BJ (cell line): ENCODE measurements at regions not wholly inside any gene's neighbourhood (a gene's known extent, or its start where the extent isn't known, plus 50 kb on each side); places are given as distances from the start of the nearest gene placed in this dataset.

ENCODE experiments used
- CTCF ChIA-PET: fragments of 350-600 bp; formaldehyde crosslinking; extraction: SDS; loops from one replicate; lab custom pipeline; 2021; ENCODE audit warnings: antibody characterized with exemption, inconsistent platforms; lab: Yijun Ruan, JAX
- POLR2A ChIA-PET: fragments of 300-600 bp; sonication (Branson Sonifier 250); formaldehyde crosslinking; extraction: SDS; loops from one replicate; lab custom pipeline; 2021; ENCODE audit warnings: antibody characterized with exemption; lab: Charles Lee
- DNase-seq: peaks from one replicate; pipeline ENCODE4 v3.0.0-alpha.2; 2011; ENCODE audit warnings: low read depth
- H3K27me3 ChIP-seq: 2 replicates; pipeline ENCODE4 v1.6.0; 2011; ENCODE audit warnings: low read length; ENCODE audit not compliant: control insufficient read depth, insufficient read depth
- H3K36me3 ChIP-seq: 2 replicates; pipeline ENCODE4 v1.5.1; 2011; ENCODE audit warnings: low read length; ENCODE audit not compliant: control insufficient read depth, insufficient read depth
- H3K4me3 ChIP-seq: 2 replicates; pipeline ENCODE4 v1.5.1; 2011; ENCODE audit warnings: low read depth, mild to moderate bottlenecking, control low read depth, low read length
- TF ChIP-seq, protein P1 (sequence below): IDR thresholded peaks from 2 replicates; pipeline ENCODE4 v1.5.1; 2011; ENCODE audit warnings: low read depth, mild to moderate bottlenecking, control low read depth, inconsistent platforms, low read length, moderate library complexity; ENCODE audit not compliant: insufficient read depth

DNA sequence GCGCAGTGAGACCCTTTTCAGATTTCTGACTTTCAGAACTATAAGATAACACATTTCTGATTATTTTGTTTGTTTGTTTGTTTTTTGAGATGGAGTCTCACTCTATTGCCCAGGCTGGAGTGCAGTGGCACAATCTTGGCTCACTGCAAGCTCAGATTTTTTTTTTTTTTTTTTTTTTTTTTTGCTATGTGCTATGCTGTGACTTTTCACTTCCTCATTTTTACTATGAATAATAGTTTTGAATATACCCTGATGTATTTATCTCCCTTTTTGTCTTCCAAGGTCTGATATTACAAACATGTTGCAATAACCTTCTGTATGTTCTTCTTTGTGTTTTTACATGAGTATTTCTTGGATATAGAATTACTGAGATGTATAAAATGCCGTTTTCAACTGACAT is 658.7 kb upstream of the SEL1L start:
- ChIA-PET POLR2A (no interaction called here), CTCF (no interaction called here)
- no peaks in the 10 kb centered on the region for H3K36me3 ChIP-seq

DNA sequence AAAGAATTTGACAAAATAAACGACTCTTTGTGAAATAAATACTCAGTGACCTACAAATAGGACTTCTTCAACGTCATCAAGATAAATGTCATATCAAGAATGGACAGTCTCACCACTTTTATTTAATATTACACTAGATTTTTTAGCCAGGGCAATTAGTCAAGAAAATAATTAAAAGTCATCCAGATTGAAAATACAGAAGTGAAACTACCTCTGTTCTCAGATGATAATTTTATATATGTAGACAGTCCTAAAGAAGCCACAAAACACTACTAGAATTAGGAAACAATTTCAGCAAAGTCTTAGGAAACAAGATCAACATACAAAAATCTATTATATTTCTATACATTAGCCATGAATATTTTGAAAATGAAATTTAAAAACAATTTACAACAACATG is 689.6 kb upstream of the SEL1L start:
- H3K4me3 ChIP-seq: no peak overlapping the region
- POLR2A ChIA-PET: no interaction called here
- CTCF ChIA-PET: no interaction called here
- H3K36me3 ChIP-seq: no peaks in the 10 kb centered on the region
- no peaks in the 10 kb centered on the region for H3K27me3 ChIP-seq
- DNase-seq: no peak
- TF ChIP-seq, protein P1, sequence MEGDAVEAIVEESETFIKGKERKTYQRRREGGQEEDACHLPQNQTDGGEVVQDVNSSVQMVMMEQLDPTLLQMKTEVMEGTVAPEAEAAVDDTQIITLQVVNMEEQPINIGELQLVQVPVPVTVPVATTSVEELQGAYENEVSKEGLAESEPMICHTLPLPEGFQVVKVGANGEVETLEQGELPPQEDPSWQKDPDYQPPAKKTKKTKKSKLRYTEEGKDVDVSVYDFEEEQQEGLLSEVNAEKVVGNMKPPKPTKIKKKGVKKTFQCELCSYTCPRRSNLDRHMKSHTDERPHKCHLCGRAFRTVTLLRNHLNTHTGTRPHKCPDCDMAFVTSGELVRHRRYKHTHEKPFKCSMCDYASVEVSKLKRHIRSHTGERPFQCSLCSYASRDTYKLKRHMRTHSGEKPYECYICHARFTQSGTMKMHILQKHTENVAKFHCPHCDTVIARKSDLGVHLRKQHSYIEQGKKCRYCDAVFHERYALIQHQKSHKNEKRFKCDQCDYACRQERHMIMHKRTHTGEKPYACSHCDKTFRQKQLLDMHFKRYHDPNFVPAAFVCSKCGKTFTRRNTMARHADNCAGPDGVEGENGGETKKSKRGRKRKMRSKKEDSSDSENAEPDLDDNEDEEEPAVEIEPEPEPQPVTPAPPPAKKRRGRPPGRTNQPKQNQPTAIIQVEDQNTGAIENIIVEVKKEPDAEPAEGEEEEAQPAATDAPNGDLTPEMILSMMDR: no peak

More for the DNA sequence above, 658.7 kb upstream of the SEL1L start:
- Histone ChIP-seq H3K4me3 (no peak overlapping the region), H3K27me3 (no peaks in the 10 kb centered on the region)
- DNase-seq: no peak
- TF ChIP-seq, protein P1: no peak

DNA sequence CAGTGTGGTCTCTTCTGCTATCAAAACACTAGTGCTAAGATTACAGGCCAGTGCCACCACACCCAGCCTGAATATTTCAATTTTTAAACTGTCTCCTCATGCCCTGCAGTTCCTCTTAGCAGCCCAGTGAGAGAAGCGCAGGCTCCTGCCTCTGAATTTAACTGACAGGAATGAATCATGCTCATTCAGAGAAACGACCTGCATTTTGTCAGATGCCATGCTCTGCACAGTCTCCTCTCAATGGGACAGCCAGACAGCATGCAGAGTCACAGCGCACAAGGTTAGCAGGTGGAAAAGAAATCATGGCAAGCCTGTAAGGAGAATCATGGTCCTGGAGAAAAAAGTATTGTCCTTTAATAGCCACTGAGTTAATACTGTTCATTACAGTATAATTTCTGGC is 691.0 kb upstream of the SEL1L start:
- Histone ChIP-seq H3K36me3 (no peaks in the 10 kb centered on the region), H3K27me3 (no peaks in the 10 kb centered on the region), H3K4me3 (no peak overlapping the region)
- ChIA-PET CTCF (no interaction called here), POLR2A (no interaction called here)
- DNase-seq: no peak
- TF ChIP-seq, protein P1: no peak

DNA sequence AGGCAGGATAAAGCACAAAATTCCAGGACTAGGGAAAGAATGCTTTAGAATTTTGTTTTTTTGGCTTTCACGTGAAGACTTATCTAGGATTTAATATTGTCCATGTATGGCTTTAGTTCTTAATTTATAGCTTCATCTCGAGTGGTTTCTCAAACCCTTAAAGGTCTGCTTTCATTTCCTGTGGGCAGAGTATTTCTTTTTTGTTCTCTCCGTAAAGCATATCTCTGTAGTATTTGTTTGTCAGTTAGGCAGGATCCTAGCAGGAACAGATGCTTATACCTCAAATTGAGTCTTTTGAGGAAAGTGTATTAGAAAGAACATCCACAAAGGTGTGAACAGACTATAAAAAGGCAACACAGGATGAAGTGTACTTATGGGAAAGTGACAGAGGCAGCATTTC is 697.1 kb upstream of the SEL1L start:
- TF ChIP-seq, protein P1: no peak
- CTCF ChIA-PET: no interaction called here
- POLR2A ChIA-PET: no interaction called here
- H3K4me3 ChIP-seq: no peak overlapping the region
- DNase-seq: no peak
- H3K27me3 ChIP-seq: no peaks in the 10 kb centered on the region
- no peaks in the 10 kb centered on the region for H3K36me3 ChIP-seq

DNA sequence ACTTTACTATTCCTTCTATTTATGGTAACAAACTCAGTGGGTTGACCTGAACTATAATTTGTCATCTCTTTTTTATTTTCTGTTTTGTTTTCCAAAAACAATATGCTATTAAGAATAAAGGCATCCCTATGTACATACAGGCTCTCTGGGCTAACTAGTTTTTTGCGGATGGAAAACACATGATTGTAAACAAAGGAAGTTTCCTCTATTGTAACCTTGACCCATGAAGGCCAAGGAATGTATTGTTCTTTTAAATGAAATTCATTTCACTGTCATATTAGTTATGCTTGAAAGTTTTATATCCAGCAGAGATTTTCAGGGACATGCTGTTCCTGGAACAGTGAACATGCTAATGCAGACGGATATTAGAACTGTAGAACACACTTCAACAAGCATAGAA is 705.0 kb upstream of the SEL1L start:
- CTCF ChIA-PET: no interaction called here

More for the DNA sequence above, 705.0 kb upstream of the SEL1L start:
- TF ChIP-seq, protein P1: no peak
- no peak overlapping the region for H3K4me3 ChIP-seq
- no peak for DNase-seq
- H3K27me3 ChIP-seq: no peaks in the 10 kb centered on the region
- POLR2A ChIA-PET: no interaction called here
- no peaks in the 10 kb centered on the region for H3K36me3 ChIP-seq
